ENCODE measurements at regions not wholly inside any gene's neighbourhood (a gene's known extent, or its start where the extent isn't known, plus 50 kb on each side); places are given as distances from the start of the nearest gene placed in this dataset.

- TF ChIP-seq CTCF (IDR thresholded peaks at IDR 0.05) (no peak), POLR2A (IDR thresholded peaks at IDR 0.05) (no peak)
Measured at GRCh38 chr13:109877809-109878208, 91.4 kb upstream of the IRS2 start.
